DND-41 (cell line): ENCODE measurements at regions not wholly inside any gene's neighbourhood (a gene's known extent, or its start where the extent isn't known, plus 50 kb on each side); places are given as distances from the start of the nearest gene placed in this dataset.

Source experiments
- EZH2 ChIP-seq: IDR thresholded peaks from 3 replicates; pipeline ENCODE4 v1.6.1; 2012; ENCODE audit warnings: borderline replicate concordance, low read depth, mild to moderate bottlenecking, moderate library complexity, low read length, inconsistent platforms; ENCODE audit not compliant: severe bottlenecking
- TF ChIP-seq, protein P1 (sequence below): IDR thresholded peaks from 2 replicates; pipeline ENCODE4 v1.5.1; 2012; ENCODE audit warnings: borderline replicate concordance, low read length, moderate library complexity, mild to moderate bottlenecking; ENCODE audit not compliant: poor library complexity, severe bottlenecking; ENCODE audit errors: extremely low read depth

DNA sequence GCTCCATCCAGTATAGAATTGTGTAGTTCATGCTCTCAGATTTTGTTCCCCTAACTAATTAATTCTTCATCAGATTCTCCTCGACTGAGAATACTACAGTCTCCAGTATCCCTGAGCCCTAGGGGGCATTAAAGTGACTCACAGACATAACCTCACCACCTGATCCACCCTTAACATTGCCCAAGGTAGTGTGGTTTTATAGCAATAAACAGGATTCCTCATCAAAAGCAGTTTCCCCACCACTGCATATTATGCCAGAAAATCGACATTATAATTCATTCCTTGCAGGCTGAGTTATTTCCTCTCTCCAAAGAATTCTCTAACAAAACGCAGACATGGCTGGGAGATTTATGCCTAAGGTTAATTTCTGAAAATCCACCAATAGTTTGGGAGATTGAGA lies 1402.5 kb upstream of the CELF2 start:
- TF ChIP-seq EZH2: no peak
- TF ChIP-seq, protein P1, sequence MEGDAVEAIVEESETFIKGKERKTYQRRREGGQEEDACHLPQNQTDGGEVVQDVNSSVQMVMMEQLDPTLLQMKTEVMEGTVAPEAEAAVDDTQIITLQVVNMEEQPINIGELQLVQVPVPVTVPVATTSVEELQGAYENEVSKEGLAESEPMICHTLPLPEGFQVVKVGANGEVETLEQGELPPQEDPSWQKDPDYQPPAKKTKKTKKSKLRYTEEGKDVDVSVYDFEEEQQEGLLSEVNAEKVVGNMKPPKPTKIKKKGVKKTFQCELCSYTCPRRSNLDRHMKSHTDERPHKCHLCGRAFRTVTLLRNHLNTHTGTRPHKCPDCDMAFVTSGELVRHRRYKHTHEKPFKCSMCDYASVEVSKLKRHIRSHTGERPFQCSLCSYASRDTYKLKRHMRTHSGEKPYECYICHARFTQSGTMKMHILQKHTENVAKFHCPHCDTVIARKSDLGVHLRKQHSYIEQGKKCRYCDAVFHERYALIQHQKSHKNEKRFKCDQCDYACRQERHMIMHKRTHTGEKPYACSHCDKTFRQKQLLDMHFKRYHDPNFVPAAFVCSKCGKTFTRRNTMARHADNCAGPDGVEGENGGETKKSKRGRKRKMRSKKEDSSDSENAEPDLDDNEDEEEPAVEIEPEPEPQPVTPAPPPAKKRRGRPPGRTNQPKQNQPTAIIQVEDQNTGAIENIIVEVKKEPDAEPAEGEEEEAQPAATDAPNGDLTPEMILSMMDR: no peak
